ENCODE measurements at regions not wholly inside any gene's neighbourhood (a gene's known extent, or its start where the extent isn't known, plus 50 kb on each side); places are given as distances from the start of the nearest gene placed in this dataset.

- Mint-ChIP-seq H3K4me1 (ENCODE audit: insufficient read depth, unreplicated experiment) (peaks cover 23% of the 10 kb centered on the region), H3K4me3 (ENCODE audit: unreplicated experiment) (no peak overlapping the region), H3K27me3 (ENCODE audit: insufficient read depth, unreplicated experiment) (no peaks in the 10 kb centered on the region), H3K9me3 (ENCODE audit: unreplicated experiment) (no peaks in the 10 kb centered on the region), H3K36me3 (ENCODE audit: insufficient read depth, unreplicated experiment) (no peaks in the 10 kb centered on the region), H3K27ac (ENCODE audit: low read depth, unreplicated experiment) (no peak overlapping the region)
- intact Hi-C loops (cut with micrococcal nuclease), result no loop called here
- no TSS peak for BruUV-seq (replicated peaks)
- TF ChIP-seq CTCF (IDR thresholded peaks at IDR 0.05; ENCODE audit: unreplicated experiment), result no peak
- POLR2A ChIA-PET, result interaction anchor here (0.6 to 2.8 kb wide), 6 partner anchors 10 to 101 kb away, joined by 3 to 14 read pairs (median 5); no protein-coding TSS in a partner anchor
- CTCF ChIA-PET, result interaction anchor here (0.7 to 1.7 kb wide), 3 partner anchors 12 to 38 kb away, joined by 3 to 4 read pairs (median 4); no protein-coding TSS in a partner anchor
- peak; percentile 66 for DNase-seq (ENCODE audit: unreplicated experiment)
These were observed 607.2 kb upstream of the WWC1 start for GRCh38 chr5:167684251-167684650.

GRCh38 chr5:167688341-167689130 is 602.9 kb upstream of the WWC1 start:
- CTCF ChIA-PET, result interaction anchor here (0.6 kb wide), 1 partner anchor 8 kb away, joined by 3 read pairs; no protein-coding TSS in a partner anchor

GRCh38 chr5:167694325-167695147 is 596.9 kb upstream of the WWC1 start:
- H3K9me3 Mint-ChIP-seq (ENCODE audit: unreplicated experiment), result peaks cover 5% of the 10 kb centered on the region
- H3K27ac Mint-ChIP-seq (ENCODE audit: low read depth, unreplicated experiment), result no peak overlapping the region
- no peaks in the 10 kb centered on the region for H3K27me3 Mint-ChIP-seq (ENCODE audit: insufficient read depth, unreplicated experiment)
- intact Hi-C loops (cut with micrococcal nuclease), result no loop called here
- H3K4me3 Mint-ChIP-seq (ENCODE audit: unreplicated experiment), result no peak overlapping the region
- H3K36me3 Mint-ChIP-seq (ENCODE audit: insufficient read depth, unreplicated experiment), result no peaks in the 10 kb centered on the region
- H3K4me1 Mint-ChIP-seq (ENCODE audit: insufficient read depth, unreplicated experiment), result peaks cover 34% of the 10 kb centered on the region
- ChIA-PET POLR2A (interaction anchor here (1.0 to 3.1 kb wide), 5 partner anchors 10 to 68 kb away, joined by 3 to 12 read pairs (median 3); no protein-coding TSS in a partner anchor), CTCF (interaction anchor here (0.5 to 1.8 kb wide), 6 partner anchors 15 to 353 kb away, joined by 3 to 6 read pairs (median 4); no protein-coding TSS in a partner anchor)
- DNase-seq (ENCODE audit: unreplicated experiment), result no peak
- TF ChIP-seq CTCF (IDR thresholded peaks at IDR 0.05; ENCODE audit: unreplicated experiment), result no peak
- BruUV-seq (replicated peaks), result no TSS peak

More at GRCh38 chr5:167688341-167689130, 602.9 kb upstream of the WWC1 start:
- H3K9me3 Mint-ChIP-seq (ENCODE audit: unreplicated experiment), result no peaks in the 10 kb centered on the region
- POLR2A ChIA-PET, result interaction anchor here (0.5 to 2.5 kb wide), 9 partner anchors 10 to 113 kb away, joined by 3 to 16 read pairs (median 3); no protein-coding TSS in a partner anchor
- H3K4me3 Mint-ChIP-seq (ENCODE audit: unreplicated experiment), result peak overlapping the region; percentile 63
- peak; percentile 75 for DNase-seq (ENCODE audit: unreplicated experiment)
- no peaks in the 10 kb centered on the region for H3K36me3 Mint-ChIP-seq (ENCODE audit: insufficient read depth, unreplicated experiment)
- H3K27ac Mint-ChIP-seq (ENCODE audit: low read depth, unreplicated experiment), result peak overlapping the region; percentile 97
- intact Hi-C loops (cut with micrococcal nuclease), result no loop called here
- peaks cover 36% of the 10 kb centered on the region for H3K4me1 Mint-ChIP-seq (ENCODE audit: insufficient read depth, unreplicated experiment)
- BruUV-seq (replicated peaks), result no TSS peak
- H3K27me3 Mint-ChIP-seq (ENCODE audit: insufficient read depth, unreplicated experiment), result no peaks in the 10 kb centered on the region
- TF ChIP-seq CTCF (IDR thresholded peaks at IDR 0.05; ENCODE audit: unreplicated experiment), result no peak

Measured in MCF 10A (cell line).